Uterus (tissue), 3 donors: ENCODE measurements at regions not wholly inside any gene's neighbourhood (a gene's known extent, or its start where the extent isn't known, plus 50 kb on each side); places are given as distances from the start of the nearest gene placed in this dataset.

Experiments
- DNase-seq, 2 donors: peaks; one replicate each; pipeline ENCODE4 v3.0.0-alpha.2; 2019 to 2020
- H3K27ac ChIP-seq, 2 donors: fragments of 200-600 bp; sonication (generic); 1 replicate in 1 of 2; 2 replicates in 1 of 2; pipeline ENCODE4 v1.5.1; 2016 to 2018
- H3K27me3 ChIP-seq, 2 donors: fragments of 200-600 bp; sonication (generic); one replicate each; pipeline ENCODE4 v1.5.1; 2018 to 2019; ENCODE audit warnings: control low read depth in 1 of 2
- H3K36me3 ChIP-seq, 2 donors: fragments of 200-600 bp; sonication (generic); one replicate each; pipeline ENCODE4 v1.5.1; 2019; ENCODE audit warnings: control low read depth in 1 of 2
- H3K4me1 ChIP-seq, 2 donors: fragments of 200-600 bp; sonication (generic); one replicate each; pipeline ENCODE4 v1.5.1; 2018 to 2019; ENCODE audit warnings: control low read depth in 1 of 2
- H3K4me3 ChIP-seq, 2 donors: fragments of 200-600 bp; sonication (generic); 1 replicate in 1 of 2; 2 replicates in 1 of 2; pipeline ENCODE4 v1.5.1; 2018 to 2019; ENCODE audit warnings: mild to moderate bottlenecking in 1 of 2
- H3K9me3 ChIP-seq, 2 donors: fragments of 200-600 bp; sonication (generic); one replicate each; pipeline ENCODE4 v1.5.1; 2019; ENCODE audit warnings: control low read depth in 1 of 2
- POLR2A ChIP-seq, 2 donors: fragments of 450-650 bp; IDR thresholded peaks; one replicate each; pipeline ENCODE4 v1.6.1; 2016; ENCODE audit warnings: antibody characterized with exemption in 2 of 2, mild to moderate bottlenecking in 1 of 2, moderate library complexity in 1 of 2
- intact Hi-C: fragments of 100-400 bp; cut with DNase I; formaldehyde crosslinking; loops from one replicate; pipeline ENCODE4 v1.15.1; 2023; ENCODE audit warnings: low total_unique reads
- TF ChIP-seq, protein P1 (sequence below), 4 experiments: fragments of 200-600 bp in 2 of 4; fragments of 450-650 bp in 2 of 4; sonication (generic) in 2 of 4; IDR thresholded peaks; one replicate each; pipeline ENCODE4 v1.5.1; 2016 to 2019; ENCODE audit warnings: antibody characterized with exemption in 4 of 4, mild to moderate bottlenecking in 2 of 4, moderate library complexity in 1 of 4
- donor health status: DM: yes; HTN: yes; CAD: no.

DNA sequence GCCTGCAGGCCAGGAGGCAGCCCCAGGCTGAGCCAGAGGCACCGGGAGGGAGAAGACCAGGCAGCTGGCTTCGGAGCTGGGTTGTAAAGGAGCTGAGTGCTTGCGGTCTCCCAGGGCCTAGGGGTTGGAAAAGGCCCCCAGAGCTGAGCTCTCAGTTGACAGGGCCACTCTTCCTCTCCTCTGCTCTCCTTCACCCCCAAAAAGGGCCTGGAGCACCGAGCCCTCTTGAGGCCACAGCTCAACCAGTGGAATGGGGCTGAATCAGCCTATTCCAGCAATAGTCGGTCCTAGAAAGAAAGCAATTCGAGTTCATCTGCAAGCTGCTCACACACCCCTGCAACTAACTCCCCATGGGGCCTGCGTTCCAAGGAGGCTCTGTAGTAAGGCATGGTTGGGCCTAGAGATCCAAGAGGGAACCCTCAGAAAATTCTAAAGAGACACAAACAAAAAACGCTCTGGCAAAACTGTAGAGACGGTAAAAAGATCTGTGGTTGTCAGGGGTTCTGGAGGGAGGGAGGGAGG lies 205.0 kb downstream of the BUD13 start:
- Histone ChIP-seq H3K36me3 (no peaks in the 10 kb centered on the region), H3K9me3 (no peaks in the 10 kb centered on the region), H3K4me3 (no peak overlapping the region), H3K27me3 (no peaks in the 10 kb centered on the region), H3K4me1 (no peaks in the 10 kb centered on the region), H3K27ac (no peak overlapping the region)
- TF ChIP-seq, protein P1, sequence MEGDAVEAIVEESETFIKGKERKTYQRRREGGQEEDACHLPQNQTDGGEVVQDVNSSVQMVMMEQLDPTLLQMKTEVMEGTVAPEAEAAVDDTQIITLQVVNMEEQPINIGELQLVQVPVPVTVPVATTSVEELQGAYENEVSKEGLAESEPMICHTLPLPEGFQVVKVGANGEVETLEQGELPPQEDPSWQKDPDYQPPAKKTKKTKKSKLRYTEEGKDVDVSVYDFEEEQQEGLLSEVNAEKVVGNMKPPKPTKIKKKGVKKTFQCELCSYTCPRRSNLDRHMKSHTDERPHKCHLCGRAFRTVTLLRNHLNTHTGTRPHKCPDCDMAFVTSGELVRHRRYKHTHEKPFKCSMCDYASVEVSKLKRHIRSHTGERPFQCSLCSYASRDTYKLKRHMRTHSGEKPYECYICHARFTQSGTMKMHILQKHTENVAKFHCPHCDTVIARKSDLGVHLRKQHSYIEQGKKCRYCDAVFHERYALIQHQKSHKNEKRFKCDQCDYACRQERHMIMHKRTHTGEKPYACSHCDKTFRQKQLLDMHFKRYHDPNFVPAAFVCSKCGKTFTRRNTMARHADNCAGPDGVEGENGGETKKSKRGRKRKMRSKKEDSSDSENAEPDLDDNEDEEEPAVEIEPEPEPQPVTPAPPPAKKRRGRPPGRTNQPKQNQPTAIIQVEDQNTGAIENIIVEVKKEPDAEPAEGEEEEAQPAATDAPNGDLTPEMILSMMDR (IDR thresholded peaks at IDR 0.05): no peak
- no peak for TF ChIP-seq POLR2A (IDR thresholded peaks at IDR 0.05)
- intact Hi-C loops: no loop called here
- DNase-seq: no peak

DNA sequence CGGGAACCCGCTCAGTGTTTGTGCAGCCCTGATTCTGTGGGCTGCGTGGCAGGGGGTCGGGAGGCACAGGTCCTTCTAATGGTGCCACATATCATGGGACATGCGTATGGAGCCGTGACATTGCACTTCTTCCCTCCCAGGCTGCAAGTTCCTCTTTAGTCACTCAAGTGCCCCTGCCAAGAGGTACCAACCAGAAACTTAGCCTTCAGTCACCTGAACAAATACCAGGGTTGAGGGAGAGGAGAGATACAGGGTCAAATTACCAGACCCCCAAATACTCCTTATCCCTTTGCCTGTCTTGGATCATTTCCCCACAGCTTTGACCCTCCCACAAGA lies 209.1 kb downstream of the BUD13 start:
- H3K4me3 ChIP-seq: no peak overlapping the region
- no peak overlapping the region for H3K27ac ChIP-seq
- no peaks in the 10 kb centered on the region for H3K4me1 ChIP-seq
- no peak for TF ChIP-seq POLR2A (IDR thresholded peaks at IDR 0.05)
- TF ChIP-seq, protein P1 (IDR thresholded peaks at IDR 0.05): no peak
- intact Hi-C loops: no loop called here
- H3K9me3 ChIP-seq: no peaks in the 10 kb centered on the region
- no peak for DNase-seq
- no peaks in the 10 kb centered on the region for H3K36me3 ChIP-seq
- no peaks in the 10 kb centered on the region for H3K27me3 ChIP-seq

DNA sequence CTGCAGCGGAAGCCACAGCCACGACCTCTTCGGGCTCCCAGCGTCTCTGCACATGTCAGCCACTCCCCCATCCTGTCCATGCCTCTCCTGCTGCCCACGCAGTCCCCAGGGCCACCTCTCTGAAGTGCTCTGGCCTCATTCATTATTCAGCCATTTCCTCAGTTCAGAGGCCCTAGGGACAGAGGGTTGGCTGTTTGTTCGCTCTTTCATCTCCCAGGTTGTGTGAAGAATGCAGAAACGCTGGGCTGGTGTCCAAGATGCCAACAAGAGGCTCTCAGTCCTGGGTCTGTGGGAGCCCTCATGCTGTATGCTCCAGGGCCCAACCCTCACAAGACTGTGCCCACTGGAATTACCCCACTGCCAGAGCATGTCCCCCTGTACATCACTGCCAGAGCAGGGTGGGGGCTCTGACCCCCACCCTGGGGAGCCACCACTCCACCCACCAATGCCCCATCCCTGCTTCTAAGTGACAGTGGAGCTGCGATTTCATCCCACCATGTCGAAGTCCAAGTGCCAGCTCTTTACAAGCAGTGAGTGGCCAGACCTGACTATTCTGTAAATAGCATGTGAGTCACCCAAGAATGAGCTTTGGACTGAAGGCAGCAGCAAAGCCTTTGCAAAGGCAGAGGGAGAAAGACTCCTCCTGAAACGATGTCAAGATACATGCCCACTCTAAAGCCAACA lies 209.6 kb downstream of the BUD13 start:
- Histone ChIP-seq H3K4me1 (no peaks in the 10 kb centered on the region), H3K27me3 (no peaks in the 10 kb centered on the region), H3K9me3 (no peaks in the 10 kb centered on the region), H3K27ac (no peak overlapping the region), H3K4me3 (no peak overlapping the region), H3K36me3 (no peaks in the 10 kb centered on the region)
- TF ChIP-seq, protein P1 (IDR thresholded peaks at IDR 0.05): no peak
- no peak for TF ChIP-seq POLR2A (IDR thresholded peaks at IDR 0.05)
- DNase-seq: no peak
- intact Hi-C loops: no loop called here

DNA sequence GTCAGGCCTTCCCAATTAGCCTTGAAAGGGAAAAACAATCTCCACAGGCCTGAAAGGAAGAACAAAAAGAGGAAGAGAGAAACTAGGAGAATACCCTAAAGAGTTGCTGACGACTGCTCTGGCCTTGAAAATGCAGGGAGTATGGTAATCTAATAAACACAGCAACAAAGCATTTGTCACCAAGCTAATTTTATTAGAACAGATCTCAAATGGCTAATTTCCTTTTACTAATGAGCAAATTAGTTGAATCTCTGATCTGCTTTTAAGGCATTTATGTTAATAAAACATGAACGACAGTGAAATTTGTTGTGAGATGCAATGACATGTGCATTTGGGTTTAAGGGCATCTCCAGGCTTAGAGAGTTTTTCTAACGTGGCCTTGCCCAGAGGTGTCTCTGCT lies 212.2 kb downstream of the BUD13 start:
- Histone ChIP-seq H3K4me1 (no peaks in the 10 kb centered on the region), H3K4me3 (no peak overlapping the region), H3K27me3 (no peaks in the 10 kb centered on the region), H3K9me3 (no peaks in the 10 kb centered on the region), H3K27ac (no peak overlapping the region), H3K36me3 (no peaks in the 10 kb centered on the region)
- intact Hi-C loops: no loop called here
- DNase-seq: no peak
- no peak for TF ChIP-seq POLR2A (IDR thresholded peaks at IDR 0.05)
- TF ChIP-seq, protein P1 (IDR thresholded peaks at IDR 0.05): no peak

DNA sequence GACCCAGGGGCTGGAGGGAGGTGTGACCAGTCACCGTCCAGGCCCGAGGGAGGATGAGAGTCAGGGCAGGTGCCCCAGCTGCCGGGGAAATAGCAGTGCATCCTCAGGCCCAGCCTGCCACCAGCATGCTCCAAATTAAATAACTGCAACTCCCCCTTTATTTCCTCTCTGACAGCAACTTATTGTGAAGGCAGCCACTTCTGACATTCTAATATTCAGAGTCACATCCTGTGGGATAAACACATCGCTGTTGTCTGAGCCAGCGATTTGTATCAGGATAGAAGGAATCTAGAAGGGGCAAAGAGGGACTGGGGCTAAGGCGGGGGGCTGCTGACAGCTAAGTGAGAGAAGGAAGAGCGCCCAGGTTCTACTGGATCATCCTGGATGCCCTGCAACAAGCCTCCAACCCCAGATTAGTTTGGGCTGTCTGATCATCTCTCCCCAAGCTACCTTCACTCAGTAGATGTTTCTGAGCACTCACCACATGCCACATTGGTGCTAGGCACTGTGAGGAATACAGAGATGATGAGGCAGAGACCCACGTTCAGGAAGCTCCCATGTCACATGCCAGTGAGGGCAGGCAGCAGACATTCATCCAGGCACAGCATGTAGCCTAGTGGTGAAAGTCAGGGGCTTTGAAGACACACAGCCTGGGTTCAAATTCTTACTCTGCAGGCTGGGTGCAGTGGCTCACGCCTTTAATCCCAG lies 214.1 kb downstream of the BUD13 start:
- no peaks in the 10 kb centered on the region for H3K36me3 ChIP-seq
- no peak overlapping the region for H3K4me3 ChIP-seq
- no peak for TF ChIP-seq POLR2A (IDR thresholded peaks at IDR 0.05)
- intact Hi-C loops: no loop called here
- H3K4me1 ChIP-seq: no peaks in the 10 kb centered on the region
- H3K27ac ChIP-seq: no peak overlapping the region
- DNase-seq: no peak
- H3K27me3 ChIP-seq: no peaks in the 10 kb centered on the region
- no peaks in the 10 kb centered on the region for H3K9me3 ChIP-seq
